AG10803 (cell line): ENCODE measurements at regions not wholly inside any gene's neighbourhood (a gene's known extent, or its start where the extent isn't known, plus 50 kb on each side); places are given as distances from the start of the nearest gene placed in this dataset.
"Not testable (repeated sequence)": the region's sequence is repeated elsewhere in the genome, so short reads cannot be mapped to it uniquely, and the experiment has no call there.

Experiments
- DNase-seq: peaks from one replicate; pipeline ENCODE4 v3.0.0; 2010; ENCODE audit warnings: low read depth
- H3K4me3 ChIP-seq: 2 replicates; pipeline ENCODE4 v1.5.1; 2011; ENCODE audit warnings: mild to moderate bottlenecking, low read length, control low read depth
- TF ChIP-seq, protein P1 (sequence below): conservative IDR thresholded peaks from 2 replicates; pipeline ENCODE4 v1.5.1; 2011; ENCODE audit warnings: mild to moderate bottlenecking, low read length, control low read depth, inconsistent platforms

DNA sequence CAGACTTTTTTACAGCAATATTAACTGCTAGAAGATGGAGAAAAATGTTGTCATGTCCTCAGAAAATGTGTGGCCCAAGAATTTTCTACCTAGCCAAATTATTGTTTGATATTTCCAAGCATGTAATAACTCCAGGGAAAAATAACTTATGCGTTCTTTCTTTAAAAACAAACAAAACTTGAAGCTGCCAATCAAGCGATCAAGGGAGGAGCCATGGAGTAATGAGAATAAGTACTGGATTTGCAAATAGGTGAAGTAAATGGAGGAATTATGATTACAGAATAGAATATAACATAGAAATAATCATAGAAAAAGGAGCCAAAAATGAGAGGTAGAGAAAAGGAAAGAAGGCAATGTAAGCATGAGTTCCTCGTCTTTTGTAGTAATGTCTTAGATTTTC, 225.3 kb downstream of the DLEU7 start:
- TF ChIP-seq, protein P1, sequence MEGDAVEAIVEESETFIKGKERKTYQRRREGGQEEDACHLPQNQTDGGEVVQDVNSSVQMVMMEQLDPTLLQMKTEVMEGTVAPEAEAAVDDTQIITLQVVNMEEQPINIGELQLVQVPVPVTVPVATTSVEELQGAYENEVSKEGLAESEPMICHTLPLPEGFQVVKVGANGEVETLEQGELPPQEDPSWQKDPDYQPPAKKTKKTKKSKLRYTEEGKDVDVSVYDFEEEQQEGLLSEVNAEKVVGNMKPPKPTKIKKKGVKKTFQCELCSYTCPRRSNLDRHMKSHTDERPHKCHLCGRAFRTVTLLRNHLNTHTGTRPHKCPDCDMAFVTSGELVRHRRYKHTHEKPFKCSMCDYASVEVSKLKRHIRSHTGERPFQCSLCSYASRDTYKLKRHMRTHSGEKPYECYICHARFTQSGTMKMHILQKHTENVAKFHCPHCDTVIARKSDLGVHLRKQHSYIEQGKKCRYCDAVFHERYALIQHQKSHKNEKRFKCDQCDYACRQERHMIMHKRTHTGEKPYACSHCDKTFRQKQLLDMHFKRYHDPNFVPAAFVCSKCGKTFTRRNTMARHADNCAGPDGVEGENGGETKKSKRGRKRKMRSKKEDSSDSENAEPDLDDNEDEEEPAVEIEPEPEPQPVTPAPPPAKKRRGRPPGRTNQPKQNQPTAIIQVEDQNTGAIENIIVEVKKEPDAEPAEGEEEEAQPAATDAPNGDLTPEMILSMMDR: no peak
- no peak overlapping the region for H3K4me3 ChIP-seq
- DNase-seq: no peak

DNA sequence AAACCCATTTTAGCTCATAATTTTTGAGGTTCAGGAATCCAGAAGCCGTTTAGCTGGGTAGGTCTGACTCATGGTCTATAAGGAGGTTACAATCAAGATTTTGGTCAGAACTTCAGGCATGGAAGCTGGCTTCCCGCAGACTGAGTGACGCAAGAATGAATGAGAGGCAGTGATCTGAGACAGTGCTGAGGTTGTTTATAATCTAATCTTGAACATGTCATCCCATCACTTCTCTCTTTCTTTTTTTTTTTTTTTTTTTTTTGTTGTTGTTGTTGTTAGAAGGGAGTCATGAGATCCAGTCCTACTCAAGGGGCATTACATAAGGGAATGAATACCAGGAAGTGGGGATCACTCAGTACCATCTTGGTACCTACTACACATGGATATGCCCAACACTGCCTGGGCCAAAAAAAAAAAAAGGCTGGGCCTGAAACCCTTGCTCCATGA, 217.4 kb downstream of the DLEU7 start:
- TF ChIP-seq, protein P1: no peak
- DNase-seq: peak; percentile 78
- no peak overlapping the region for H3K4me3 ChIP-seq

DNA sequence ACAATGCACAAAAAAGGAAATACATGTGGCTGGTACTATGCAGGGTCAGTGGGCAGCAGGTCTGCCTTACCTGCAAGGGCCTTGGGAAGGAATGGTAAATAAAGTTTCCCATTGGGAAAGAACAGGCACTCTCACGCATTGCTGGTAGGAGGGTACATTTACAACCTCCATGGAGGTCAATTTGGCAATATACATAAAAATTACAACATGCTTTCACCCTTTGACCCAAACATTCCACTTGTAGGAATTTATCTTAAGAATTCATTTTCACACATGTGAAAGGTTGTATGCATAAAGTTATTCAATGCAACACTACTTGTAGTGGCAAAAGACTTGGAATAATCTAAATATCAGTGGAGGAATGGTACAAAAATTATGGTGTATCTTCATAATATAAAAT, 216.4 kb downstream of the DLEU7 start:
- TF ChIP-seq, protein P1: no peak
- DNase-seq: no peak
- no peak overlapping the region for H3K4me3 ChIP-seq

DNA sequence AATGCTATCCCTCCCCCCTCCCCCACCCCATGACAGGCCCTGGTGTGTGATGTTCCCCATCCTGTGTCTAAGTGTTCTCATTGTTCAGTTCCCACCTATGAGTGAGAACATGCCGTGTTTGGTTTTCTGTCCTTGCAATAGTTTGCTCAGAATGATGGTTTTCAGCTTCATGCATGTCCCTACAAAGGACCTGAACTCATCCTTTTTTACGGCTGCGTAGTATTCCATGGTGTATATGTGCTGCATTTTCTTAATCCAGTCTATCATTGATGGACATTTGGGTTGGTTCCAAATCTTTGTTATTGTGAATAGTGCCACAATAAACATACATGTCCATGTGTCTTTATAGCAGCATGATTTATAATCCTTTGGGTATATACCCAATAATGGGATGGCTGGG, 215.0 kb downstream of the DLEU7 start:
- not testable (repeated sequence) for DNase-seq, H3K4me3 ChIP-seq

- no peak overlapping the region for H3K4me3 ChIP-seq
- DNase-seq: no peak
- TF ChIP-seq, protein P1: no peak
Measured at GRCh38 chr13:50629497-50629896, 214.0 kb downstream of the DLEU7 start.

- no peak overlapping the region for H3K4me3 ChIP-seq
- TF ChIP-seq, protein P1: no peak
- no peak for DNase-seq
Measured at GRCh38 chr13:50629966-50630365, 213.5 kb downstream of the DLEU7 start.

- TF ChIP-seq, protein P1: no peak
- no peak overlapping the region for H3K4me3 ChIP-seq
- DNase-seq: peak; percentile 29
Measured at GRCh38 chr13:50631041-50631440, 212.5 kb downstream of the DLEU7 start.

- H3K4me3 ChIP-seq: no peak overlapping the region
- TF ChIP-seq, protein P1: no peak
- DNase-seq: no peak
Measured at GRCh38 chr13:50634339-50634738, 209.2 kb downstream of the DLEU7 start.
